Neuronal stem cell (in vitro differentiated cells): ENCODE measurements at regions not wholly inside any gene's neighbourhood (a gene's known extent, or its start where the extent isn't known, plus 50 kb on each side); places are given as distances from the start of the nearest gene placed in this dataset.

Source experiments
- DNase-seq: peaks from one replicate; pipeline ENCODE4 v3.0.0-alpha.2; 2013; ENCODE audit warnings: low spot score
- H2AFZ ChIP-seq: one replicate; pipeline ENCODE4 v1.6.1; 2013; ENCODE audit warnings: mild to moderate bottlenecking, low read length, inconsistent platforms
- H2AK5ac ChIP-seq: 2 replicates; pipeline ENCODE4 v1.6.1; 2013; ENCODE audit warnings: low read depth, mild to moderate bottlenecking, inconsistent platforms, low read length, moderate library complexity, mixed read lengths
- H2BK120ac ChIP-seq: 2 replicates; pipeline ENCODE4 v1.6.1; 2013; ENCODE audit warnings: low read depth, mild to moderate bottlenecking, inconsistent platforms, low read length, moderate library complexity, mixed read lengths
- H2BK12ac ChIP-seq: one replicate; pipeline ENCODE4 v1.6.1; 2013; ENCODE audit warnings: low read length, inconsistent platforms
- H2BK15ac ChIP-seq: 2 replicates; pipeline ENCODE4 v1.6.1; 2013; ENCODE audit warnings: mild to moderate bottlenecking, low read length, inconsistent platforms, mixed read lengths
- H2BK5ac ChIP-seq: one replicate; pipeline ENCODE4 v1.6.1; 2013; ENCODE audit warnings: inconsistent platforms, mild to moderate bottlenecking, low read length, moderate library complexity
- H3K14ac ChIP-seq: one replicate; pipeline ENCODE4 v1.6.1; 2013; ENCODE audit warnings: low read length, inconsistent platforms
- H3K18ac ChIP-seq: 2 replicates; pipeline ENCODE4 v1.6.1; 2013; ENCODE audit warnings: low read length, inconsistent platforms
- H3K23ac ChIP-seq: 2 replicates; pipeline ENCODE4 v1.6.1; 2013; ENCODE audit warnings: low read depth, mild to moderate bottlenecking, mixed read lengths, low read length, inconsistent platforms; ENCODE audit not compliant: poor library complexity
- H3K27ac ChIP-seq: replicated peaks from 3 replicates; pipeline ENCODE4 v1.5.1; 2013; ENCODE audit warnings: low read length, inconsistent platforms
- H3K27me3 ChIP-seq, 3 experiments: 2 replicates each; pipeline ENCODE4 v1.6.1; 2013; ENCODE audit warnings: low read length in 3 of 3, mild to moderate bottlenecking in 2 of 3, inconsistent platforms in 1 of 3, low read depth in 1 of 3, mixed read lengths in 1 of 3, moderate library complexity in 1 of 3; ENCODE audit not compliant: control insufficient read depth in 3 of 3, insufficient read depth in 3 of 3
- H3K36me3 ChIP-seq, 2 donors: replicated peaks in 1 of 2; 2 replicates each; pipeline ENCODE4 v1.6.1; 2013; ENCODE audit warnings: low read length in 2 of 2; ENCODE audit not compliant: control insufficient read depth in 2 of 2, insufficient read depth in 2 of 2
- H3K4ac ChIP-seq: 2 replicates; pipeline ENCODE4 v1.6.1; 2013; ENCODE audit warnings: inconsistent platforms, mild to moderate bottlenecking, low read length, moderate library complexity
- H3K4me1 ChIP-seq, 2 donors: 1 replicate in 1 of 2; 2 replicates in 1 of 2; pipeline ENCODE4 v1.6.1; 2013; ENCODE audit warnings: low read length in 2 of 2, low read depth in 1 of 2; ENCODE audit not compliant: control insufficient read depth in 2 of 2, insufficient read depth in 1 of 2
- H3K4me2 ChIP-seq: one replicate; pipeline ENCODE4 v1.6.1; 2013; ENCODE audit warnings: mild to moderate bottlenecking, low read length, inconsistent platforms; ENCODE audit not compliant: insufficient read depth, poor library complexity, severe bottlenecking
- H3K4me3 ChIP-seq, 2 donors: 2 replicates each; pipeline ENCODE4 v1.5.1; 2013; ENCODE audit warnings: low read length in 2 of 2, mild to moderate bottlenecking in 2 of 2, inconsistent platforms in 1 of 2, moderate library complexity in 1 of 2
- H3K79me1 ChIP-seq: one replicate; pipeline ENCODE4 v1.6.1; 2013; ENCODE audit warnings: low read depth, mild to moderate bottlenecking, inconsistent platforms, low read length, moderate library complexity
- H3K9ac ChIP-seq: one replicate; pipeline ENCODE4 v1.6.1; 2013; ENCODE audit warnings: mild to moderate bottlenecking, low read depth, low read length, inconsistent platforms; ENCODE audit not compliant: poor library complexity
- H3K9me3 ChIP-seq, 2 donors: replicated peaks in 1 of 2; 2 replicates each; pipeline versions ENCODE3 to v1.6.1; 2013; ENCODE audit warnings: low read length in 2 of 2, mild to moderate bottlenecking in 2 of 2, inconsistent platforms in 1 of 2, low read depth in 1 of 2, mixed read lengths in 1 of 2, moderate library complexity in 1 of 2; ENCODE audit not compliant: control insufficient read depth in 2 of 2, insufficient read depth in 1 of 2
- H4K8ac ChIP-seq: one replicate; pipeline ENCODE4 v1.6.1; 2013; ENCODE audit warnings: low read depth, mild to moderate bottlenecking, inconsistent platforms, low read length, moderate library complexity
- H4K91ac ChIP-seq: one replicate; pipeline ENCODE4 v1.6.1; 2013; ENCODE audit warnings: low read length, low read depth, mild to moderate bottlenecking, inconsistent platforms; ENCODE audit not compliant: poor library complexity
- WGBS, 2 donors: extraction: QIAGEN DNeasy Blood & Tissue Kit; methylation state at CpG; one replicate each; pipeline ENCODE4 v1.1.7; 2013; ENCODE audit warnings: missing lambda C conversion rate in 2 of 2, mixed read lengths in 1 of 2; ENCODE audit not compliant: insufficient read length in 2 of 2, insufficient replicate concordance in 1 of 2; ENCODE audit errors: extremely low coverage in 2 of 2; 5-methylcytosine and 5-hydroxymethylcytosine counted together

DNA sequence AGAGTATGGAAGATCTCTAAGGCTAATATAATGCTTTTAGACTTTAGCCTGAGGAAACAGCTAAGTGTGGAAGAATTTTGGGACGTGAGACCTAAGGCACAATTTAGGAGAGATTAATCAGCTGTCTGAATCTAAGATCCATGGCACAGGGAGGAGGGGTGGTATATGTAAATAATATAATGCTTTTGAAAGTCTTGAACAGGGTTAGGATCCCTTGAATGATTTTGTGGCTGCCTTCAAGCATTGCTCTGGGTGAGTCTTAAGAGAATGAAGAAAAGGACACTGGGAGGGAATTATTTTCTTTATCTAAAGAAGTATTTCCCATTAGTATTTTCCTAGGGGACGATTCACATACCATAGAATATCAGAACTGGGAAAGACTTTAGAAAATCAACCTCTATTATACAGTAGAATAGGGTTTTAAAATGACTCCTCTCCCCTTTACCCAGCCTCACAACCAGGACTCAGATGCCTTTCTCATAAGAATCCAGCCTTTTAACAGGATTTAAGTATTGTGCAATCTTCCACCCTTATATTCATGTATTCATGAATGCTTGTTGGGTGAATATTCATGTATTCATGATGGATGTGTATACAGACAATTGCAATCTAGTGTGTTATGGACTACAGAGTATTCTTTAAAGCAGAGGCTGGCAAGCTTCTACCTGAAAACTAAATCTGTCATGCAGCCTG is 664.2 kb upstream of the CPEB2 start:
- no peak overlapping the region for H2BK120ac ChIP-seq
- no peak overlapping the region for H3K27ac ChIP-seq
- H2BK12ac ChIP-seq: no peak overlapping the region
- H2BK15ac ChIP-seq: no peak overlapping the region
- no peaks in the 10 kb centered on the region for H3K79me1 ChIP-seq
- H3K9ac ChIP-seq: no peak overlapping the region
- H3K4ac ChIP-seq: no peak overlapping the region
- H3K4me2 ChIP-seq: no peak overlapping the region
- peaks cover 0 to 1% of the 10 kb centered on the region in 2 donors for H3K4me1 ChIP-seq
- DNase-seq: no peak
- H2BK5ac ChIP-seq: no peak overlapping the region
- H2AFZ ChIP-seq: no peak overlapping the region
- H3K36me3 ChIP-seq: no peaks in the 10 kb centered on the region
- no peaks in the 10 kb centered on the region for H3K9me3 ChIP-seq
- no peak overlapping the region for H3K18ac ChIP-seq
- no peak overlapping the region for H3K4me3 ChIP-seq
- no peak overlapping the region for H4K91ac ChIP-seq
- H3K14ac ChIP-seq: no peak overlapping the region
- H2AK5ac ChIP-seq: no peak overlapping the region
- H3K23ac ChIP-seq: no peak overlapping the region
- WGBS, 2 donors: no CpG with 5 or more reads among the region's 2 CpGs
- H3K27me3 ChIP-seq: no peaks in the 10 kb centered on the region
- H4K8ac ChIP-seq: no peak overlapping the region

- H3K4me3 ChIP-seq: no peak overlapping the region
- H3K4me1 ChIP-seq: peaks cover 0 to 1% of the 10 kb centered on the region in 2 donors
- WGBS, 2 donors: no CpG with 5 or more reads among the region's 4 CpGs
- no peak overlapping the region for H3K9ac ChIP-seq
- H3K36me3 ChIP-seq: no peaks in the 10 kb centered on the region
- no peaks in the 10 kb centered on the region for H3K79me1 ChIP-seq
- no peak overlapping the region for H3K4ac ChIP-seq
- H3K27me3 ChIP-seq: no peaks in the 10 kb centered on the region
- no peak overlapping the region for H4K8ac ChIP-seq
- H3K27ac ChIP-seq: no peak overlapping the region
- no peak overlapping the region for H2AFZ ChIP-seq
- H2AK5ac ChIP-seq: no peak overlapping the region
- no peak overlapping the region for H3K23ac ChIP-seq
- H2BK12ac ChIP-seq: no peak overlapping the region
- H2BK5ac ChIP-seq: no peak overlapping the region
- no peak overlapping the region for H4K91ac ChIP-seq
- H3K4me2 ChIP-seq: no peak overlapping the region
- H2BK15ac ChIP-seq: no peak overlapping the region
- DNase-seq: no peak
- H2BK120ac ChIP-seq: no peak overlapping the region
- no peak overlapping the region for H3K14ac ChIP-seq
- no peak overlapping the region for H3K18ac ChIP-seq
- H3K9me3 ChIP-seq: no peaks in the 10 kb centered on the region
These were observed 663.6 kb upstream of the CPEB2 start for GRCh38 chr4:14338585-14339265.

GRCh38 chr4:14339715-14340114 is 662.6 kb upstream of the CPEB2 start:
- no peak overlapping the region for H2AFZ ChIP-seq
- DNase-seq: no peak

DNA sequence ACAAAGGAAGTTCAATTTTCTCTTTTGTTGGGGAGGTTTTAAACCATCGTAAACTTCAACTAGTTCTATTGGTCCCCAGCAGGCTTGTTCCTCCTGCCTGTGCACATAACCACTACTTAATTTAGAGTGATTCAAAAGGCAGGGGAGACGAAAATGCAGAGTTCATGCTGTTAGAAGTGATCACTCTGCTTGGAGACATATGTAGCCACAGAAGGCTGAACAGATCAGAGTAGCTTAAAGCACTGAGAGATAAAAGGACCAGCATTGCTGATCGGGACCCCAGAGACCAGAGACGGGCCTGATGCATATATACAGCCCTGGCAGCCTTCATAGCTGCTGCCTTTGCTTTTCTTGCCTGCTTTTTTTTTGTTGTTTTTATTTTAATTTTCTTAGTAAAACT is 662.0 kb upstream of the CPEB2 start:
- H3K27ac ChIP-seq: no peak overlapping the region
- WGBS, 2 donors: no CpG with 5 or more reads among the region's 4 CpGs

More at GRCh38 chr4:14339715-14340114, 662.6 kb upstream of the CPEB2 start:
- Histone ChIP-seq H3K4me2 (no peak overlapping the region), H2BK5ac (no peak overlapping the region), H3K27me3 (no peaks in the 10 kb centered on the region), H3K9ac (no peak overlapping the region), H4K91ac (no peak overlapping the region), H2AK5ac (no peak overlapping the region), H3K23ac (no peak overlapping the region), H3K4me1 (peaks cover 0 to 1% of the 10 kb centered on the region in 2 donors), H3K18ac (no peak overlapping the region), H3K36me3 (no peaks in the 10 kb centered on the region), H3K4ac (no peak overlapping the region), H2BK120ac (no peak overlapping the region), H3K14ac (no peak overlapping the region), H2BK12ac (no peak overlapping the region), H3K4me3 (no peak overlapping the region), H3K79me1 (no peaks in the 10 kb centered on the region), H3K9me3 (no peaks in the 10 kb centered on the region), H2BK15ac (no peak overlapping the region), H3K27ac (no peak overlapping the region), H4K8ac (no peak overlapping the region)
- no CpG with 5 or more reads among the region's 5 CpGs for WGBS, 2 donors

More for the DNA sequence above, 662.0 kb upstream of the CPEB2 start:
- no peak overlapping the region for H2BK120ac ChIP-seq
- H2BK12ac ChIP-seq: no peak overlapping the region
- no peaks in the 10 kb centered on the region for H3K9me3 ChIP-seq
- H2AFZ ChIP-seq: no peak overlapping the region
- DNase-seq: no peak
- H3K4me1 ChIP-seq: peaks cover 0 to 1% of the 10 kb centered on the region in 2 donors
- H3K4me2 ChIP-seq: no peak overlapping the region
- H4K91ac ChIP-seq: no peak overlapping the region
- H3K18ac ChIP-seq: no peak overlapping the region
- H3K23ac ChIP-seq: no peak overlapping the region
- no peak overlapping the region for H3K9ac ChIP-seq
- no peak overlapping the region for H3K14ac ChIP-seq
- H3K27me3 ChIP-seq: no peaks in the 10 kb centered on the region
- H2AK5ac ChIP-seq: no peak overlapping the region
- no peak overlapping the region for H3K4me3 ChIP-seq
- no peaks in the 10 kb centered on the region for H3K79me1 ChIP-seq
- no peak overlapping the region for H3K4ac ChIP-seq
- no peak overlapping the region for H2BK5ac ChIP-seq
- no peak overlapping the region for H4K8ac ChIP-seq
- H3K36me3 ChIP-seq: no peaks in the 10 kb centered on the region
- no peak overlapping the region for H2BK15ac ChIP-seq
